ENCODE measurements at regions not wholly inside any gene's neighbourhood (a gene's known extent, or its start where the extent isn't known, plus 50 kb on each side); places are given as distances from the start of the nearest gene placed in this dataset.

DNA sequence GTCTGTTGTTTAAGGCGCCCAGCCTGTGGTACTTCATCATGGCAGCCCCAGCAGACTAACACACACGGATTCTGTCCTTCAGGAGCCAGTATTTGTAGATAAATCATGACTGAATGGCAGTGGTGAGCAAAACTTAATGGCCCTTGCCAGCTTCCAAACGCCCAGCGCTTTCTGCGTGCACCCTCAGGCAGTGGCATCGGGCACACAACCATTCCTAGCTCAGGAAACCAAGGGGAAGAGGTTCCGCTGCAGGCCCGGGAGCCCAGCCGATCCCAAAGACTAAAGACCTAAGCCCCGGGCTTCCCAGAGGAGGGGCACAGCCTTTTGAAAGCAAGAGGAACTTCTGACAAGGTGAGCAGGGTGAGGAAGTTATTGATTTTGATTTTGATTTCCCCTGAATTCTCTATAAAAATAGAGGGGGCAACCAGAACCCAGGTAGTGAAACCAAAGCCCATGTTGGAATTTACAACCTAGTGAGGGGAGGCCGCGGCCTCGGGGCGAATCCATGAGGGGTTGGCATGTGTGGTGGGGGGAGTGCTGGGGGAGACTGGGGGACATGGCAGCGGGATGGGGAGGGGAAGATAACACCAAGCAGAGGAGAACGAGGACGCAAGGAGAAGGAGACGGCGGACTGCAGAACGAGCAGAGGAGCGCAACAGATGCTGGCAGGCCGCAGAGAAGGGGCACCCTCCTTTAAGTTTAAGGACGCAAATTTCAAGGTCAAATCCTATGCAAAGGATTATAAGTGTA, 79.9 kb upstream of the SEPTIN5 start:
- H3K4me1 ChIP-seq: no peaks in the 10 kb centered on the region
- TF ChIP-seq, protein P1, sequence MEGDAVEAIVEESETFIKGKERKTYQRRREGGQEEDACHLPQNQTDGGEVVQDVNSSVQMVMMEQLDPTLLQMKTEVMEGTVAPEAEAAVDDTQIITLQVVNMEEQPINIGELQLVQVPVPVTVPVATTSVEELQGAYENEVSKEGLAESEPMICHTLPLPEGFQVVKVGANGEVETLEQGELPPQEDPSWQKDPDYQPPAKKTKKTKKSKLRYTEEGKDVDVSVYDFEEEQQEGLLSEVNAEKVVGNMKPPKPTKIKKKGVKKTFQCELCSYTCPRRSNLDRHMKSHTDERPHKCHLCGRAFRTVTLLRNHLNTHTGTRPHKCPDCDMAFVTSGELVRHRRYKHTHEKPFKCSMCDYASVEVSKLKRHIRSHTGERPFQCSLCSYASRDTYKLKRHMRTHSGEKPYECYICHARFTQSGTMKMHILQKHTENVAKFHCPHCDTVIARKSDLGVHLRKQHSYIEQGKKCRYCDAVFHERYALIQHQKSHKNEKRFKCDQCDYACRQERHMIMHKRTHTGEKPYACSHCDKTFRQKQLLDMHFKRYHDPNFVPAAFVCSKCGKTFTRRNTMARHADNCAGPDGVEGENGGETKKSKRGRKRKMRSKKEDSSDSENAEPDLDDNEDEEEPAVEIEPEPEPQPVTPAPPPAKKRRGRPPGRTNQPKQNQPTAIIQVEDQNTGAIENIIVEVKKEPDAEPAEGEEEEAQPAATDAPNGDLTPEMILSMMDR (IDR thresholded peaks at IDR 0.05): no peak
- no peak for TF ChIP-seq POLR2A (IDR thresholded peaks at IDR 0.05)
- H3K4me3 ChIP-seq (replicated peaks in 1 of 3): no peak overlapping the region
- H3K27ac ChIP-seq: no peak overlapping the region
- no peaks in the 10 kb centered on the region for H3K36me3 ChIP-seq
- intact Hi-C loops (cut with DNase I): loop anchor here (5.0 to 10.0 kb wide), 2 partner anchors 137 to 330 kb away; no protein-coding TSS in a partner anchor
- no peaks in the 10 kb centered on the region for H3K9me3 ChIP-seq
- WGBS, 2 donors: 88% methylated on average over 23 of the region's 23 CpGs
- no peak for DNase-seq
- H3K27me3 ChIP-seq: no peaks in the 10 kb centered on the region

DNA sequence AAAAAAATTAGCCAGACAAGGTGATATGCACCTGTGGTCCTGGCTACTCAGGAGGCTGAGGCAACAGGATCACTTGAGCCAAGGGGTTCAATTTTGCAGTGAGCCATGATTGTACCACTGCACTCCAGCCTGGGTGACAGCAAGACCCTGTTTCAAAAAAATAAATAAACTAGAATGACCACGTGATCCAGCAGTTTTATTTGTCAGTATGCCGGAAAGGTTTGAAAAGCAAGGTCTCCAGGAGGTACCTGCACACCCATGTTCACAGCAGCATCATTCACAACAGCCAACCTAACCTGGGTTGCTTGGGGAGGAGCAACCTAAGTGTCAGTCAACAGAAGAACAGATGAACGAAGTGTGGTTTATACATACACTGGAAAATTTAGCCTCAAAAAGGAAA, 78.7 kb upstream of the SEPTIN5 start:
- WGBS, 2 donors: 73 to 82% methylated on average over 3 of the region's 3 CpGs
- no peaks in the 10 kb centered on the region for H3K27me3 ChIP-seq
- DNase-seq: no peak
- no peaks in the 10 kb centered on the region for H3K9me3 ChIP-seq
- no peak for TF ChIP-seq POLR2A (IDR thresholded peaks at IDR 0.05)
- TF ChIP-seq, protein P1 (IDR thresholded peaks at IDR 0.05): no peak
- no peaks in the 10 kb centered on the region for H3K36me3 ChIP-seq
- no peak overlapping the region for H3K4me3 ChIP-seq (replicated peaks in 1 of 3)
- no peak overlapping the region for H3K27ac ChIP-seq
- intact Hi-C loops (cut with DNase I): loop anchor here (10.0 kb wide), 1 partner anchor 331 kb away; no protein-coding TSS in a partner anchor
- no peaks in the 10 kb centered on the region for H3K4me1 ChIP-seq

DNA sequence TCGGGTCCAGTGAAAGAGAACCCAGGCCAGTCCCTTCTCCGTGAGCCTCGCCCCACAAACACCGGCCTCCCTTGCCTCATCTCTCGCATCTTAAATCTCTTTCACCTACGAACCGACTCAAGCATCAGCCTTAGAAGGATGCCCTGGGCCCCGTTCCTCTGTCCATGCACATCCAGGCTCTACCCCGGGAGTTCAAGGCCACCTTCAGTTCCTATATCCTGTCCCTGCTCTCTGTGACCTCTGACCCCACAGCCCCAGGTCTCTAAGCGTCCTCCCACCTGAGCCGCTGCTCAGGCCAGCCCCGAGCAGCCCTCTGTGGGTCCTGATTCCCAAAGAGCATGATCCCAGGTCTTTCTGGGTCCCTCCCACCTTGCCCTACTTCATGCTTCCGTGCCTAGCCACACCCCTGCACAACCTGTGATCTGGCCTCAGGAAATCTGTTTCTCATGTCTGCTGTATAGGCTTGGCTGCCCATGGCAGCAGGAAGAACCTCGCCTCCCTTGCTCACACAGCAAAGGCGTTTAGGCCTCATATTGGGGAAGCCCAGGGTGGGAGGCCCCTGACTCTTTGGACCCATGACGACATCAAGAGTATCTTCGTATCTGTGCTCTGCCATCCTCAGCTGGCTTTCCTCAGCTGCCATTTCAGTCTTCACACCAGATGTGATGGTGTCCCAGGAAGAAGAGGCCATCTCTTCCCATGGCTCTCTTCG, 77.5 kb upstream of the SEPTIN5 start:
- Histone ChIP-seq H3K4me3 (replicated peaks in 1 of 3) (no peak overlapping the region), H3K27ac (no peak overlapping the region), H3K4me1 (no peaks in the 10 kb centered on the region), H3K36me3 (no peaks in the 10 kb centered on the region), H3K9me3 (no peaks in the 10 kb centered on the region), H3K27me3 (no peaks in the 10 kb centered on the region)
- no peak for TF ChIP-seq POLR2A (IDR thresholded peaks at IDR 0.05)
- TF ChIP-seq, protein P1 (IDR thresholded peaks at IDR 0.05): no peak
- WGBS, 2 donors: 88 to 92% methylated on average over 18 of the region's 18 CpGs
- no peak for DNase-seq
- intact Hi-C loops (cut with DNase I): loop anchor here (10.0 kb wide), 1 partner anchor 332 kb away; no protein-coding TSS in a partner anchor

DNA sequence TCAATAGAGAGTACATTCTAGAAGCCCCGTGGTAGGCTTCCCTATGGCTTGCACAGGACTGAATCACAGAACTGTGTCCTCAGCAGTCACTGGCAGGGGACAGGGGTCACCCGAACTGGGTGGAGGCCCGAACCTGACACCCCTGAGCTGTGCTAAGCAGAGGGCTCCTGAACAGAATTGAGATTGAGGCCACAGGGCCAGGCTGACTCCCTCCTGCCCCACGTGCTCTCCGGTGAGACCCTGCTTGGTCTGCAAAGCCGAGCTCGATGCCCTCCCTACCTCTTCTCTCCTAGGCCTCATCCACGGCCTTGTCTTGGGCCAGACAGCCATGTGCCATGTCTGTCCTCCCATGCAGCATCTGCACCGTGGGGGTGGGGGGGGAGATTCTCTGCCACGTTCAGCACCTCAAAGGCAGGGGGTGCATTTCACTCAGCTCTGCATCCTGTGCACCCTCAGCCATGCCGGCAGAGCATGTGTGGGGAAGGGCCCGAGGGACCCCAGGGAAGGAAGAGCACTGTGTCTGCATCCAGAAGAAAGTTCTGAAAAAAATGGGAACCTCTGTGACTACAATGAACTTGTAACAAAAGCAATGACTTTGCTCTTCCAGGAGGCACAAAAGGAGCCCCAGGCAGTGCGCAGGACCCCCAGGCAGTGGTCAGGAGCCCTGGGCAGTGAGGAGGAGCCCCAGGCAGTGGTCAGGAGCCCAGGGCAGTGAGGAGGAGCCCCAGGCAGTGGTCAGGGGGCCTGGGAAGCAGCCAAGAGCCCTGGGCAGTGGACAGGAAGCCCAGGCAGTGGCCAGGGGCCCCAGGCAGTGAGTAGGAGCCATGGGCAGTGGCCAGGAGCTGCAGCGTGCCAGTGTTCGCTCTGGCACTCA, 76.7 kb upstream of the SEPTIN5 start:
- no peak for DNase-seq
- 87 to 88% methylated on average over 15 of the region's 15 CpGs for WGBS, 2 donors
- TF ChIP-seq, protein P1 (IDR thresholded peaks at IDR 0.05): no peak
- TF ChIP-seq POLR2A (IDR thresholded peaks at IDR 0.05): no peak
- Histone ChIP-seq H3K27me3 (no peaks in the 10 kb centered on the region), H3K27ac (no peak overlapping the region), H3K9me3 (no peaks in the 10 kb centered on the region), H3K4me3 (replicated peaks in 1 of 3) (no peak overlapping the region), H3K36me3 (no peaks in the 10 kb centered on the region), H3K4me1 (no peaks in the 10 kb centered on the region)
- intact Hi-C loops (cut with DNase I): loop anchor here (10.0 kb wide), 1 partner anchor 333 kb away; no protein-coding TSS in a partner anchor

Measured in thyroid gland (tissue), 4 donors.